GM18858 (cell line): ENCODE measurements at regions not wholly inside any gene's neighbourhood (a gene's known extent, or its start where the extent isn't known, plus 50 kb on each side); places are given as distances from the start of the nearest gene placed in this dataset.
"Not testable (repeated sequence)": the region's sequence is repeated elsewhere in the genome, so short reads cannot be mapped to it uniquely, and the experiment has no call there.

Experiments used
- ATAC-seq: cut with Tn5 transposase; IDR thresholded peaks from one replicate; pipeline ENCODE4 v1.9.1; 2021; ENCODE audit not compliant: unreplicated experiment

DNA sequence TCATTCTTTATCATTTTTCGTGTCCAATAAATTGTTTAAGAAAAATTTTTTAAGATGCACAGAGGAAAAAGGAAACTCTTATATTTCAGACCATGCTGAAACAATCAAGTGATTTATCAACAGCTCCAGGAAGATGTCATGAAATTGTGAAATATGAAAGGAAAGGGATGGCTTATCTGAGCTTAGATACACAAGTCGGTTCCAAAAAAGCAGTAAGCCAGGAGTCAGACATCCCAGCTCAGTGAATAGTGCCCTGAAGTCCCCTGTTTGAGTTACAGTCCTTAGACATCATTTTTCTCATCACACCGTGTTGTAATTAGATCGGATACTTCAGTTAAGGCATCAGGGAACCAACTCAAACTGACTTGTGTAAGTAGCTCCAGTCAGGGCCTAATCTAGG lies 91.0 kb upstream of the SSTR4 start:
- ATAC-seq: no peak

DNA sequence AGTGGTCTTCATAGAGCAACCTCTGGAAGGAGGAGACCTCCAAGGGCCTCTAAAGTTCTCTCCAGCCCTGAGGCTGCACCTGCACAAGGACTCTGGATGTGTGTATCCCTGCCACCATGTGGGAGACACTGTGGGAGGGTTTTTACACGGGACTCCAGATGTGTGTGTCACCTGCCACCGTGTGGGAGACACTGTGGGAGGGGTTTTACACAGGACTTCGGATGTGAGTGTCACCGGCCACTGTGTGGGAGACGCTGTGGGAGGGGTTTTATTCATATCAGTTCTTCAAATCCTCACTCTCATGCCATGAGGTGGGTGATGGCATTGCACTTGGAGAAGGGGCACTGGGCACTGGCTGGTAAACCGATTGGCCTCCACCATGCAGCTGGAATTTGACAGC lies 90.2 kb upstream of the SSTR4 start:
- no peak for ATAC-seq

DNA sequence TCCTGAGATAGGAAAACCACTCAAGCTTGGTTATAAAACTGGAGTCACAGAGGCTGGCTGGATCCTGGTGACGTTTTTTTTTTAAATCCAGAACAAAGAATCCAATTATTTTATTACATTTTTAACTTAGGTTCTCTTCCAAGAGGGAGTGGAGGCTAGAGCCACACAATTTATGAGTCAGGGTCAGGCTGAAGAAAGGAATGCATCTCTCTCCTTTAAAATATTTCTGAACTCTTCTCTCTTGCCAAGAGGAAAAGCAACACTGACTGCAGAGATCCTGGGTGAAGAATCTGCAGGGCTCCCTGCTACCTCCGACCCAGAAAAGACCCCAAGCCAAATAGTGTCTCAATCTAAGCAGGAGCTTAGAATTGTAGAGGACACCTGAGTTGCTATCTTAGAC lies 88.5 kb upstream of the SSTR4 start:
- ATAC-seq: no peak

DNA sequence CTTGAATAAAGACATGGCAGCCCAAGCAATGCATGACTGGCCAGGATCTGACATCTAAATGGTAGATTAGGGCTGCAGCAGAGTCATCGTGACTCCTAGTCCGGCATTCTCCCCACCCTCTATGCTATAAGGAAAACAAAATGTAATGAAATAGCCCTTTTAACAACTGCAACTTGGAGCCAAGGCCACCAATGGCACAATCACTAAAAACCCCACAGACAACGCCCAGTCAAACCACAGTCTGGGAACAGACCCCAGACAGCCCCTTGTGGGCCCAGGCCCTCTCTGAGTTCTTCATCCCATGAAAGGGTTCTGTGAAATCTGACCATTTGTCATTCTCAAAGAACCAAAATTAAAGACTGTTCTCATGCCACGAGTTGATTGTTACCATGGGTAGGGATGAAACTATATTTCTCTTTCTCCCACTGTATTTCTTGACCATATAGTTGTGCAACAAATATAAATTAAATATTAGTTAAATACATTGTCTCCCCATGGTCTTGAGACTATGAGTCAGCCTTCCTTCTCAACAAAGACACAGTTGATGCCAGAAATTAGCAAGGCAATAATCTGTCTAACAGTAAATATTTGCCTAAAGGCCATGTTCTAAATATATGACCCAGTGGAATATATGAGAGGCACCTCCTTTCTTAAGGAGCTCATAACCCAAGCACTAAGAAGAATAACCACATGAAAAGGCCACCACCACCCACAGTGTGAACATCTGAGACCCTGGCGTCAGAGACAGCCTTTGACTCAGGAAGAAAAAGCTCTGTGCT lies 85.6 kb upstream of the SSTR4 start:
- no peak for ATAC-seq

DNA sequence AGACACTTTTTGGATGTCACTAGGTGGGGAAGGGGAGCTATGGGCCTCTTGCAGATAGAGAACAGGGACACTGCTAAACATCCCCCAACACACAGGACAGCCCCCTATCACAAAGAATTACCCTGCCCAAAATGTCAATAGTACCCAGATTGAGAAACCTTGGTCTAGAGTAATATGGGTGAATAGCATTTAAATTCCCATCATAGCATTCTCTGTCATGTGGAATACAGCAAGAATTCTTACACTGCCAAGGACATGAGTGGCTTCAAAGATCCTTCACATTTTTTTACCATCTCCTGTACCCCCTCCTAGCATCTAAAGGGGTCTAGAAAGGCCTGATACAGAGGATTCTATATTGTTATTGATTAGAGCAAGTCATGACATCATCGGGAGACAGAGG lies 83.1 kb upstream of the SSTR4 start:
- no peak for ATAC-seq

DNA sequence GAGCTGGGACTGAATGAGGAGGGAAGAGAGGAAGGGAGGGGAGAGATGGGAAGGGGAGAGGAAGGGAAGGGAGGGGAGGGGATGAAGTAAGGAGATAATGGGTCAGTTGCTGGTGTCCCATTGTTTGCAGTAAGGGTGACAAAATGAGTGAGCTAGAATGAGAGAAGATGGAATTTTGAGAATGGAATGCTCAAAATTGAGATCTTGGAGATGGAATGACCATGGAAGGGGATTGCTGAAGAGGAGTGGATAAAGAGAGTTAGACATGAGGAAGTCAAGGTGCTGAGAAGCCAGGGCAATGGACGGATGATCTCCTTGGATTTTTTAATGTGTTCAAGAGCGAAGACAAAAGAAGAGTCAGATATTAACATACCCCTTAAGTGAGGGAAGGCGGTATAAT lies 80.5 kb upstream of the SSTR4 start:
- ATAC-seq: no peak

DNA sequence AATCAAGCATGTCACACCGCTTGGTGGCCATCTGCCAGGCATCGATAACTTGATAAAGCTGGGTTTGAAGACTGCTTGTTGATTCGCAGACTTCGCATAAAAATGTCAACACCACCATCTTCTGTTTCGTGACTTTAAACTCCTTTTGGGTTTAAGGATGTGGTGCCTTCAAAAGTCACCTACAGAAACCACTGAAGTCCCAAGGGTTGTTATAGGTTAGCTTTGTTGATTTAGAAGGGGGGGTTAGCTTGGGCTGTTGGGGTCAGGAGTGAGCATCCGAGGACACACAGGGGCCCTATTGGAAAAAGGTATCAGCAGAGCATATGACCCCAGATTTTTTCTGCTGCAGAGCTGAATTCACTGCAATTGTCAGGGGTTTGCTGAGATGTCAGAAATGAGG lies 76.7 kb upstream of the SSTR4 start:
- ATAC-seq: no peak

DNA sequence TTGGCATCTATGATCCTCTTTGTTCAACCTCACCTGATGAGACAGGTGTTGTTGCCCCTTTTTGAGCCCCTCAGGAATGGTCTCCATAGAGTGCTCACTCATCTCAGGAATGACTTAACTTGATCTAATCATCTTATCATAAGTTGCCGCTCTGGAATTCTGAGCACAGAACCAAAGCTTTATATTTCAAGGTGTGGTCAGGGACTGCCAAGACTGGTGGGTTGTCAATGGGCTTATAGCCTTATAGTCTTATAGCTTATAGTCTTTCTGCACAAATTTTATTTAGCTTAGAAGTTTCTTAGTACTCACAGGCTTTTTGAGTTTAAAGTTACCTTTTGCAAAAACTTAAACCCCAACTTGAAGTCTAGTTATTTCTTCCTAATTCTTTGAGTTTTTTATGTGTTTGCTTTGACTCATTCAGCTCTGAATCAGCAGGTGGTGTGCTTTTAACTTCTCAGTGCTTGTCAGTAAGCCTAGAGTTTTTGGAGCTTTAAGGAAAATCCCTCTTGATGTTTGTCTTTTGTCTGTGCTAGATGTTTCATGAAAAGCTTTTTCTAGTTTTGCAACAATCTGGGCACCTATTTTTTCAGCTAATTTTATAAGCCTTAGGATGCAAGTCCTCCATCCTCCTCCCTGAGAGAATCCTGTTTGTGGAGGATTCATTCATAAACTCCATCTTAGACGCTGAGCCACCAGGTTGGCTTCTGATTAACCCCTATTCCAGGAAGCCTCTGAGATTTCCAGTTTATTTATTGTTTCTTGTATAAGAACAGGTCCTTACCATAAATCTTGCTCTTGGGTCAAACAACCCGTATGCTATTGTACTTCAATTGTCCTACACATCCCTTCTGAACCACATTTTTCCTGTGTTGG lies 72.3 kb upstream of the SSTR4 start:
- no peak for ATAC-seq

DNA sequence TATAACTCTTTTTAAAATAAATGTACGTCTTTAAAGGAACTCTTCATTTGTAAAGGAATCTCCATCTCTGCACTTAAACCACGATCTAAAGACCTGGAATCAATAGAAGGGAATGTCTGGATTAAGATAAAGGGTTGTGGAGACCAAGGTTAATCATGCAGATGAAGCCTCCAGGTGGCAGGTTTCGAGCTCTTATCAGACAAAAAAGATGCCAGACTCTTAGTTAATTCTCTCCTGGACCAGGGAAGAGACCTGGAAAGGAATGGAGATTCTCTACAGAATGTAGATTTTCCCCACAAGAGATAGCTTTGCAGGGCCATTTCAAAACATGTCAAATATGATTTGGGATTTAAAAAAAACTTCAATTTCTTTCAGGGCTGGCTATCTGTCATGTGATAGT lies 71.5 kb upstream of the SSTR4 start:
- ATAC-seq: no peak

DNA sequence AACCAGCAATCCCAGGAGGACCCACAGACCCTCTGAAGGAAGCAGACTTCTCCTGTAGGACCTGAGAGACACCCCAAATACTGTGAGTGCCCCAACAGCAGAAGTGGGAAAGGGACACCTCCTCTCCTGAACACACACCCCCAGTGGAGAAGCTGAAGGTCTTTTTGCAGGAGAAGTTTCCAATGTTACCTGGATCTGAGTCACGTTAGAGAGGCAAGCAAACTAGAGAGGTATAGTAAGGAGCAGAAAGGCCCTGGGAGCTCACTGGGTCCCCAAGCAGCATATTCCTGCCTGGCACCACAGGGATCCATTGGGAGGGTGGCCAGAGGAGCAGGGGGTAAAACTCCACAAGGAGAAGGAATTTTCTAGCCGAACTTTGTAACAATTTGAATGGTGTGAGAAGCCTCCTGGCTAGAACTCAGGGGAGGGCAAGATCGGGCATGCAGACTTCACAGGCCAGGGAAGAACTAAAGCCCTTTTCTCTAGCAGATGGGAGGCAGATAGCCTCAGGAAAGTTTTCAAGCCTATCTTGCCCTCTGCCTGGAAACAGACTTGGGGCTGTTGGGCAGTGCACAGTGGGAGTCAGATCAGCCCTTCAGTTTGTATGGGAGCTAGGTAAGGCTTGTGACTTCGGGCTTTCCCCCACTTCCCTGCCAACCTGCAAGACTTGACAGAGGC lies 68.2 kb upstream of the SSTR4 start:
- no peak for ATAC-seq

DNA sequence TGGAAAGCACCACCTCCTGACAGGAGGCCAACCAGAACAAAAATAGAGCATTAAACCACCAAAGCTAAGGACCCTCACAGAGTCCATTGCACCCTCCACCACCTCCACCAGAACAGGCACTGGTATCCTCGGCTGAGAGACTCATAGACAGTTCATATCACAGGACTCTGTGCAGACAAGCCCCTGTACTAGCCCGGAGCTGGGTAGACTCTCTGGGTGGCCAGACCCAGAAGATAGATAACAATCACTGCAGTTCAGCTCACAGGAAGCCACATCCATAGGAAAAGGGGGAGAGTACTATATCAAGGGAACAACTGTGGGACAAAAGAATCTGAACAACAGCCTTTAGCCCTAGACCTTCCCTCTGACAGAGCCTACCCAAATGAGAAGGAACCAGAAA lies 67.4 kb upstream of the SSTR4 start:
- ATAC-seq: not testable (repeated sequence)

DNA sequence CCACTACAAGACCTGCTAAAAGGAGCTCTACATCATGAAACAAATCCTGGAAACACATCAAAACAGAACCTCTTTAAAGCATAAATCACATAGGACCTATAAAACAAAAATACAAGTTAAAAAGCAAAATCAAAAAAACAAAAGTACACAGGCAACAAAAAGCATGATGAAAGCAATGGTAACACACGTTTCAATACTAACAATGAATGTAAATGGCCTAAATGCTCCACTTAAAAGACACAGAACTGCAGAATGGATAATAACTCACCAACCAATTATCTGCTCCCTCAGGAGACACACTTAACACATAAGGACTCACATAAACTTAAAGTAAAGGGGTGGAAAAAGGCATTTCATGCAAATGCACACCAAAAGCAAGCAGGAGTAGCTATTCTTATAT lies 66.1 kb upstream of the SSTR4 start:
- ATAC-seq: not testable (repeated sequence)

DNA sequence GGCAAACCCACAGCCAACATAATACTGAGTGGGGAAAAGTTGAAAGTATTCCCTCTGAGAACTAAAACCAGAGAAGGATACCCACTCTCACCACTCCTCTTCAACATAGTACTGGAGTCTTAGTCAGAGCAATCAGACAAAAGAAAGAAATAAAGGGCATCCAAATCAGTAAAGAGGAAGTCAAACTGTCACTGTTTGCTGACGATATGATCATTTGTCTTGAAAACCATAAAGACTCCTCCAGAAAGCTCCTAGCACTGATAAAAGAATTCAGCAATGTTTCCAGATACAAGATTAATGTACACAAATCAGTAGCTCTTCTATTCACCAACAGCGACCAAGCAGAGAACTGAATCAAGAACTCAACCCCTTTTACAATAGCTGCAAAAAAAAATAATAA lies 64.0 kb upstream of the SSTR4 start:
- not testable (repeated sequence) for ATAC-seq

DNA sequence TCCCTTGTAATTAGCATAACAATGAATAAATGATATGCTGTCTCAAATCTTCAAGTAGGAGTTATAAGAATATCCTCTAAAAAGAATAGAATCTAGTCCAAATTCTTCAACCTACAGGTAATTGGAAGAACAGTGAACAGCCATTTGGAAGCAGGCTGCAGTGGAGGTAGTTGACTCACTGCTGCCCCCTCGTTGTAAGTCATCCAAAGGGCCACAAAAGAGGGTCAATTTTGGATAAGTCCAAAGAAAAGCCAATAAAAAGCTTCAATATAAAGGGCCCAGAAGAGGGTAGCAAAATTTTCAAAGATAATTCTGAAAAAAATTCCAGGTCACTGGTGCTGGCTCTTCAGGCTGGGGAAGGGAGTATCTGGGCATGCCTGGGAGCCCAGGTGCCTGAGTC lies 60.8 kb upstream of the SSTR4 start:
- ATAC-seq: no peak

DNA sequence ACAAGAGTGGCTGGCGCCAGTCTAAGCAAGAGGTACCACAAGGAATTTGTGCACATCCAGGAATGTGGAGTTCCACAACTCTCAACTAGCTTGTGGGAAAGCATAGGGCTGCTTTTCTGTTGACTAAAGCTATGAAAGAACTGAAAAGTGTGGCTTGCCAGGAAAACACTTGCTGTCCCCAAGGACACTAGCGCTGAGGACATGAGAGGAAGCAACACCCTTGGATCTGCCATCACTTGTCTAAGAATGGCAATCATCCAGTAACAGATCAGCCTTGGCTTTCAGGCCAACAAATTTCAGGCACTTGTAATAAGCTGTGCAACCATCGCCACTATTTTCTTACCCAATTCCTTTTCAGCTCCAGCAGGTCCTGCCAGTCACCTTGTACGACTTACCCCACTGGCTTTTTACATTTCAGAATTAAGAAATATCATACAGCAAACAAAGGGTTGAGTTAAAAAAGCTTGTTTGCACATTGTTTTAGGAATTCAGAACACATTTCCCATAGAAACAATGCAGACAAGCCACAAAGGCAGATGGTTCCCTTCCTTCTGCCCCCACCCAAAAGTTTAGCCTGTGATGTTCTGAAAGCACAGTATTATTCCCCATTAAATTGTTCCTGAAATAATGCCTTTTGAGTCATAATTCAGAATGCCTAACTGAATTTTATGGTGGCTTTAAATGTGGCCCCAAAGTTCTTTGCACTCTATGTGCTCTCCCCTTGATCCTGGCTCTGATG lies 57.9 kb upstream of the SSTR4 start:
- no peak for ATAC-seq

DNA sequence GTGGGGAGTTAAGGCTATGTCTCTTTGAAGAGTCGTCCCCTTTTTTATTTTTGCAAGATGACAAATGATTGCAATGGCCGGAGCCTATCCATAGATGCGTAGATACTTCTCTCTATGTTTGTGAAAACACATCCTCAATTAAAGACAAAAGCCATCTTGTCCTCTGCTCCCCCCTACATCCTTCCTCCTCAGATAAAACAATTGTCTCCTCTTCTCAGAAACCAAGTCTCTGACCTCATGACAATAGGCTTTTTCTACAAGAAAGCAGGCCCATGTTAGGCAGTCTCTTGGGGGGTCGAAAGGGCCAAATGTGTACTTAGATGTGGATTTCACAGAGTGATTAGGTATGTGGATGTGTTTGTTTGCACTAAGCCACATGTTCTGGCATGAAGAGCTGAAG lies 51.1 kb upstream of the SSTR4 start:
- no peak for ATAC-seq

DNA sequence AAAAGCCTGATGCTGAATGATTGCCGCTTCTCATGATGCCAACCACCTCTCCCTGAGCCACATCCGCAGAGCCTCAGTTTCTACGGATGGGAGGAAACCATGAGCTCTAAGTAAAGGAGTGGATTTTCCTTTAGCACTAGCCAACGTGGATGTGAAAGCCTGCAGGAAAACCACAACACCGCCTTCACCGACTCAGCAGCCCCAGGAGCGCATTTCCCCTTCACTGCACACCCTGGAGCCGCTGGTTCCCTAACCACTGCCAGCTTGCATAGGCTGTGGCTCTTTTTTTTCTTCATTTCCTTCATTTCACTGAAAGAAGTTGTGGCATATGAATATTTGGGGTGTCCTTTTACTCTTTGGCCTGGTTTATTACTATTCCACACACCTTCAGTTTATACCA lies 50.5 kb upstream of the SSTR4 start:
- ATAC-seq: no peak

DNA sequence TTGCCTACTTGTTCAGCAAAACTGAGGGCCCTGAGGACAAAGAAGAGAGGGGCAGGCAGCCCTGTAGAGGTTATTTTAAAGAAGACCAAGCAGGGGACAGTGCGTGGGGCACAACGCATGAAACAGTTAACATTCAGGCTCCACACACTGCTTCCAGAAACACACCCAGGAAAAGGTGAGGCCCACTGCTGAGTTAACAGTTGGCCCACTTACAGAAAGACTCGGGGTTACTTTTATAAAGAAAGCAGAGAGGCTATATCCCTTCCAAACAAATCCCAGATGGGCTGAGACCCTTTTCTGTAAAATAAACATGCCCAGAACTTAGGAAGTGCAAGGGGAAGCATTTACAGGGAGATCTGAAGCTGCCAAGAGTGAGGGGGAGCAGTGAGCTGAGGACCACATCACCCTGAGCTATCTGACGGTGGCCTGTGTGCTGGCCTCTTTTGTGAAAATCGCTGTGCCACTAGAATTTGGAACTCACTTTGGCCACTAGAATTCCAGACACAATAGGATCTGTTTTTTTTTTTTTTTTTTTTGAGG lies 49.8 kb upstream of the SSTR4 start:
- ATAC-seq: no peak
